ENCODE measurements at regions not wholly inside any gene's neighbourhood (a gene's known extent, or its start where the extent isn't known, plus 50 kb on each side); places are given as distances from the start of the nearest gene placed in this dataset.

GRCh38 chr3:16122661-16123060, 51.8 kb upstream of the GALNT15 start:
- Histone ChIP-seq H3K4me3 (no peak overlapping the region), H3K27ac (no peak overlapping the region), H3K27me3 (no peaks in the 10 kb centered on the region), H3K4me1 (peaks cover 0 to 3% (median 0%) of the 10 kb centered on the region in 4 donors), H3K9me3 (no peaks in the 10 kb centered on the region), H3K36me3 (no peaks in the 10 kb centered on the region)
- TF ChIP-seq, protein P1, sequence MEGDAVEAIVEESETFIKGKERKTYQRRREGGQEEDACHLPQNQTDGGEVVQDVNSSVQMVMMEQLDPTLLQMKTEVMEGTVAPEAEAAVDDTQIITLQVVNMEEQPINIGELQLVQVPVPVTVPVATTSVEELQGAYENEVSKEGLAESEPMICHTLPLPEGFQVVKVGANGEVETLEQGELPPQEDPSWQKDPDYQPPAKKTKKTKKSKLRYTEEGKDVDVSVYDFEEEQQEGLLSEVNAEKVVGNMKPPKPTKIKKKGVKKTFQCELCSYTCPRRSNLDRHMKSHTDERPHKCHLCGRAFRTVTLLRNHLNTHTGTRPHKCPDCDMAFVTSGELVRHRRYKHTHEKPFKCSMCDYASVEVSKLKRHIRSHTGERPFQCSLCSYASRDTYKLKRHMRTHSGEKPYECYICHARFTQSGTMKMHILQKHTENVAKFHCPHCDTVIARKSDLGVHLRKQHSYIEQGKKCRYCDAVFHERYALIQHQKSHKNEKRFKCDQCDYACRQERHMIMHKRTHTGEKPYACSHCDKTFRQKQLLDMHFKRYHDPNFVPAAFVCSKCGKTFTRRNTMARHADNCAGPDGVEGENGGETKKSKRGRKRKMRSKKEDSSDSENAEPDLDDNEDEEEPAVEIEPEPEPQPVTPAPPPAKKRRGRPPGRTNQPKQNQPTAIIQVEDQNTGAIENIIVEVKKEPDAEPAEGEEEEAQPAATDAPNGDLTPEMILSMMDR (IDR thresholded peaks at IDR 0.05), result no peak
- DNase-seq, result no peak
- intact Hi-C loops (cut with DNase I; ENCODE audit: low total_unique reads), result no loop called here

DNA sequence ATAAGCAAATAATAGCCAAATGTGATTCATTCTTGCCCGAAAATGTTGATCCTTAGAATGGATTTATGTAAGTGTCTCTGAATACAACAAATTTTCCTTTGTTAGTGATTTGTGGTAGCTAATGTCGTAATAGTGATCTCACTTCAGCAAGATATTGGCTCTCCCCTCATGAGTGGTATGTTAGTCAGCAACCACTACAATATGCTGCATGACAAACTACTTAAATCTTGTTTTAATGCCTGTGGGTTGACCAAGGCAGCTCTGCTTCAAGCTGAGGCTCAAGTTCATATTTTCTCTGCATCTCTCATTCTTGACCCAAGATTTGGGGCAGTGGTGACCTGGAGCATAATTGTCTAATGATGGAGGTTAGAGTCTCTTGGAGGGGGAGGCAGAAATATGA, 49.8 kb upstream of the GALNT15 start:
- H3K36me3 ChIP-seq, result no peaks in the 10 kb centered on the region
- H3K27ac ChIP-seq, result no peak overlapping the region
- peaks cover 0 to 11% (median 7%) of the 10 kb centered on the region in 4 donors for H3K4me1 ChIP-seq
- intact Hi-C loops (cut with DNase I; ENCODE audit: low total_unique reads), result no loop called here
- DNase-seq, result no peak
- no peaks in the 10 kb centered on the region for H3K9me3 ChIP-seq
- H3K4me3 ChIP-seq, result no peak overlapping the region
- H3K27me3 ChIP-seq, result no peaks in the 10 kb centered on the region
- TF ChIP-seq, protein P1 (IDR thresholded peaks at IDR 0.05), result no peak
